ENCODE measurements at regions not wholly inside any gene's neighbourhood (a gene's known extent, or its start where the extent isn't known, plus 50 kb on each side); places are given as distances from the start of the nearest gene placed in this dataset.

GRCh38 chr3:168424059-168424734 lies 328.5 kb upstream of the GOLIM4 start:
- H3K27me3 Mint-ChIP-seq, result no peaks in the 10 kb centered on the region
- H3K4me1 Mint-ChIP-seq, result no peaks in the 10 kb centered on the region
- no peaks in the 10 kb centered on the region for H3K9me3 ChIP-seq (ENCODE audit: control insufficient read depth, low read length, poor library complexity, severe bottlenecking)
- no peak overlapping the region for H3K4me3 Mint-ChIP-seq
- DNase-seq (no peak), ATAC-seq (no peak)
- H3K36me3 Mint-ChIP-seq (ENCODE audit: low read depth), result no peaks in the 10 kb centered on the region
- H3K27ac Mint-ChIP-seq, result no peak overlapping the region

DNA sequence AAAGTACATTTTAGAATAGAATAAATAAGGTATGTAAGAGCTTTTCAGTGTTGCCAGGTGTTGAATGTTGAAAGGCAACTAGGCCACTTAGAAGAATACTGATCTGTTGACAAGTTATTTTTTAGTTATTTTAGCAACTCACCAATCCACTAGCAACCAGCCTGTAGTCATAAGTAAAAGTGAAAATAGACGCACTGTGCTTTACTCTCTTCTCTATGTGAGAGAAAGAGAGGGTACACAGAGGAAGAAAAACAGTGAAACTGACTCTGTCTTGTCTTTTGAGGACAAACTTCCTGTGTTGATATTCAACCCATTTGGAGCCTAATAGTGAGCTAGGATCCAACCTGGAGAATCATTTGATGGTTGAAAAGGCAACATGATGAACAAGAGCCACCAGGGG lies 327.1 kb upstream of the GOLIM4 start:
- Mint-ChIP-seq H3K4me3 (no peak overlapping the region), H3K27ac (no peak overlapping the region), H3K27me3 (no peaks in the 10 kb centered on the region), H3K36me3 (ENCODE audit: low read depth) (no peaks in the 10 kb centered on the region), H3K4me1 (no peaks in the 10 kb centered on the region)
- ATAC-seq, result no peak
- H3K9me3 ChIP-seq (ENCODE audit: control insufficient read depth, low read length, poor library complexity, severe bottlenecking), result no peaks in the 10 kb centered on the region
- no peak for DNase-seq

DNA sequence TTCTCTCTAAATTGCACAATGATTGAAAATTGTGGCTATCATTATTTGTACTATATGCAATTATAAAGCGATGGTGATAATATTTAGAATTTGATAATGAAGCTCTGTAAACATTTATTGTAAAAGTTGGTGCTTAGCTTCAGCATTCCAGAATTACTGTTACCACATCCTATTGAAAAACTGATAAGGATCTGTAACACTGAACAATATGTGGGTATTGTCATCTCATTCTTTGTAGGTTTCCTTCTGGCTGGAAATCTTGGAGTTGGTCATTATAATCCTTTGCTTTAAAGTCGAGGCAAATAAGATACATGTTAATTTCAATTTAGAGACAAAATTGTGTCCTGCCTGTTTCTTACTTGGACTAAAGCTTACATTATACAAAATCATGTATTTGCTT lies 323.4 kb upstream of the GOLIM4 start:
- DNase-seq (no peak), ATAC-seq (no peak)
- no peaks in the 10 kb centered on the region for H3K4me1 Mint-ChIP-seq
- no peaks in the 10 kb centered on the region for H3K27me3 Mint-ChIP-seq
- no peak overlapping the region for H3K27ac Mint-ChIP-seq
- no peak overlapping the region for H3K4me3 Mint-ChIP-seq
- H3K36me3 Mint-ChIP-seq (ENCODE audit: low read depth), result no peaks in the 10 kb centered on the region
- peaks cover 2% of the 10 kb centered on the region for H3K9me3 ChIP-seq (ENCODE audit: control insufficient read depth, low read length, poor library complexity, severe bottlenecking)

DNA sequence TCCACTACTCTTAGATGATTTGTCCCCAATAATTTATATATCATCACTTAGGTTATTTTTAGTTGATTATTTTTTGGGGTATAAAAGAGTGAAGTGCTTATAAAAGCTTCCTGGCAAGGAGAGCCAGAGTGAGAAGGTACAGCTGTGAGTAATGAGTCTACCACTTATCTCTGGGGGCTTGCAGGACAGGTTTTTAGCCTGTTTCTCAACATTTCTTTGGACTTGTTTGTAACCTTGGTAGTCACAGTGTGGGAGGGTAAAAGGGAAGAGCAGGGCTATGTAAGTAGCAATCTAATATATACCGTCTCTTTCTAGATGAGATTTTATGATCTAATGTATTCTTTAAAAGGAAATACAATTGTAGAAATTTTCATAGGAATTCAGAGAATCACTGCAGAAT lies 321.3 kb upstream of the GOLIM4 start:
- Mint-ChIP-seq H3K4me3 (no peak overlapping the region), H3K36me3 (ENCODE audit: low read depth) (no peaks in the 10 kb centered on the region), H3K4me1 (no peaks in the 10 kb centered on the region), H3K27ac (no peak overlapping the region), H3K27me3 (no peaks in the 10 kb centered on the region)
- ATAC-seq, result no peak
- no peak for DNase-seq
- peaks cover 2% of the 10 kb centered on the region for H3K9me3 ChIP-seq (ENCODE audit: control insufficient read depth, low read length, poor library complexity, severe bottlenecking)

DNA sequence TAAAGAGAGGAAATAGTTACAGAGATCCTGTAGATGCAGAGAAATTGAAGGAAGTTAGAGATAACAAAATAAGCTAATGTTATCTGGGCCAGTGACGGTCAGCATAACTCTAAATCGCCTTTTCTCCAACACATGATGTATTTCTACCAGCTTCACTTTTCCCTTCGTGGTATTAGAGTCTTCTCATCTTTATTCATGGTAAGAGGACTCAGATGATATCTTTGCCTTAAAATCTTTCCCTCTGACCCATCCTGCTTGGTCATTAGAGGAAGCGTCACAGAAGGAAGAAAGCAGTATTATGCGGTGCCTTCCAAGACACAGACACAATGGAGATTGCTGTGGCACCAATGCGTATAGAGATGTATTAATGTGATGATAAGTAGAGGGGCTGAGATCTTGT lies 320.7 kb upstream of the GOLIM4 start:
- Mint-ChIP-seq H3K27me3 (no peaks in the 10 kb centered on the region), H3K36me3 (ENCODE audit: low read depth) (no peaks in the 10 kb centered on the region), H3K4me3 (no peak overlapping the region), H3K4me1 (no peaks in the 10 kb centered on the region), H3K27ac (no peak overlapping the region)
- ATAC-seq (no peak), DNase-seq (no peak)
- H3K9me3 ChIP-seq (ENCODE audit: control insufficient read depth, low read length, poor library complexity, severe bottlenecking), result peaks cover 2% of the 10 kb centered on the region

GRCh38 chr3:168414149-168414548 lies 318.4 kb upstream of the GOLIM4 start:
- H3K9me3 ChIP-seq (ENCODE audit: control insufficient read depth, low read length, poor library complexity, severe bottlenecking), result peaks cover 2% of the 10 kb centered on the region
- no peaks in the 10 kb centered on the region for H3K36me3 Mint-ChIP-seq (ENCODE audit: low read depth)
- H3K27me3 Mint-ChIP-seq, result no peaks in the 10 kb centered on the region
- no peak overlapping the region for H3K4me3 Mint-ChIP-seq
- ATAC-seq, result no peak
- H3K27ac Mint-ChIP-seq, result no peak overlapping the region
- no peaks in the 10 kb centered on the region for H3K4me1 Mint-ChIP-seq
- DNase-seq, result no peak

DNA sequence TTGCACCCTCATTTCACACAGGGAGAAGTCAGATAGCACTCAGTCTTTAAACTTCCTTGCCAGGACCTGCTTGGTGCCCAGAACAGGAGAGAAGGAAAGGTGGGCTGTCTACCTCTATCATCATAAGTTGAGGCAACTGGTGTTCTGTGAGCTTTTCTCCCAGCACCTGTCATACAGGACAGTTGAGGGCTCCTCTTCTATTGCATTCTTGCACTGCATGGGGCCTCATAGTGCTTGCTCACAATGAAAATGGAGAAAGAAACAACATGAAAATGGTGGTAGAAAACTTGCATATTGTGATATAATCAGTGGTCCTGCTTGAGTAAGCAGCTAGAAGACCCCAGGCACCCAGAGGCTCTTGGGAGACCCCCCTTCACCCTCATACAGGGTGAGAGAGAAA lies 311.7 kb upstream of the GOLIM4 start:
- DNase-seq (no peak), ATAC-seq (no peak)
- Mint-ChIP-seq H3K27ac (no peak overlapping the region), H3K36me3 (ENCODE audit: low read depth) (no peaks in the 10 kb centered on the region), H3K4me1 (no peaks in the 10 kb centered on the region), H3K27me3 (no peaks in the 10 kb centered on the region), H3K4me3 (no peak overlapping the region)
- H3K9me3 ChIP-seq (ENCODE audit: control insufficient read depth, low read length, poor library complexity, severe bottlenecking), result no peaks in the 10 kb centered on the region

GRCh38 chr3:168405288-168405687 lies 309.6 kb upstream of the GOLIM4 start:
- H3K4me1 Mint-ChIP-seq, result no peaks in the 10 kb centered on the region
- H3K36me3 Mint-ChIP-seq (ENCODE audit: low read depth), result no peaks in the 10 kb centered on the region
- H3K4me3 Mint-ChIP-seq, result no peak overlapping the region
- DNase-seq (no peak), ATAC-seq (no peak)
- no peak overlapping the region for H3K27ac Mint-ChIP-seq
- H3K27me3 Mint-ChIP-seq, result no peaks in the 10 kb centered on the region
- no peaks in the 10 kb centered on the region for H3K9me3 ChIP-seq (ENCODE audit: control insufficient read depth, low read length, poor library complexity, severe bottlenecking)

- Mint-ChIP-seq H3K27me3 (no peaks in the 10 kb centered on the region), H3K4me1 (no peaks in the 10 kb centered on the region), H3K27ac (no peak overlapping the region), H3K4me3 (no peak overlapping the region), H3K36me3 (ENCODE audit: low read depth) (no peaks in the 10 kb centered on the region)
- no peak for ATAC-seq
- DNase-seq, result no peak
- no peaks in the 10 kb centered on the region for H3K9me3 ChIP-seq (ENCODE audit: control insufficient read depth, low read length, poor library complexity, severe bottlenecking)
Observed at GRCh38 chr3:168398371-168399025, 302.8 kb upstream of the GOLIM4 start.

- no peak for ATAC-seq
- Mint-ChIP-seq H3K27ac (no peak overlapping the region), H3K4me1 (no peaks in the 10 kb centered on the region), H3K27me3 (no peaks in the 10 kb centered on the region), H3K36me3 (ENCODE audit: low read depth) (no peaks in the 10 kb centered on the region), H3K4me3 (no peak overlapping the region)
- H3K9me3 ChIP-seq (ENCODE audit: control insufficient read depth, low read length, poor library complexity, severe bottlenecking), result no peaks in the 10 kb centered on the region
- DNase-seq, result no peak
Observed at GRCh38 chr3:168396861-168397260, 301.1 kb upstream of the GOLIM4 start.

DNA sequence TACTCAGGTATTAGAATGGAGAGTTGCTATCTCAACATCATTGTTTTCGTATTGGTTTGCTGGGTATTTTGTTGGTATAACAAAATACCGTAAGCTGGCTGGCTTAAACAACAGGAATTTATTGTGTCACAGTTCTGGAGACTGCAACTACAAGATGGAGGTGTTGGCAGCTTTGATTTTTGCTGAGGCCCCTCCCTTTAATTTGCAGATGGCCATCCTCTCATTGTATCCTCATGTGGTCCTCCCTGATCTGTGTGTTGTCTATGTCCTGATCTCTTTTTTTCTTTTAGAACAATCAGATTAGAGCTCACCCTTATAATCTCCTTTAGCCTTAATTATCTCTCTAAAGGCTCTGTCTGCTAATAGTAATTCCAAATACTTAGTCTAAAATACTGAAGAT lies 299.8 kb upstream of the GOLIM4 start:
- no peak overlapping the region for H3K4me3 Mint-ChIP-seq

DNA sequence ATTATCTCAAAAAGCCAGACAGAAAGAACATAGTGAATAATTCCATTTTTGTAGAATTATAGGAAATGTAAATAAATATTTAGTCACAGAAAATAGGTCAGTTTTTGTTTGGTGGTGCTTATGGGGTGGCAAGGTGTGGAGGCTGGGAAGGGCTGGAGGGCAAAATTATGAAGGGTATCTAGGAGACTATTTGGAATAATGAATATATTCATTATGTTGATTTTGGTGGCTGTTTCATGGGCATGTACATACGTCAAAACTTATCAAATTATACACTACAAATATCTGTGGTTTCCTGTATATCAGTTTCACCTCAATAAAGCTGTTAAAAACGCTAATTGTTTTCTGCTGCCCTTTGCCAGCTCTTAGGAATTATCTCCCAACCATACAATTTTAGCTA lies 298.7 kb upstream of the GOLIM4 start:
- Mint-ChIP-seq H3K4me1 (no peaks in the 10 kb centered on the region), H3K36me3 (ENCODE audit: low read depth) (no peaks in the 10 kb centered on the region), H3K4me3 (no peak overlapping the region), H3K27me3 (no peaks in the 10 kb centered on the region), H3K27ac (no peak overlapping the region)
- ATAC-seq (no peak), DNase-seq (no peak)
- no peaks in the 10 kb centered on the region for H3K9me3 ChIP-seq (ENCODE audit: control insufficient read depth, low read length, poor library complexity, severe bottlenecking)

More for the DNA sequence above, 299.8 kb upstream of the GOLIM4 start:
- DNase-seq, result no peak
- no peak overlapping the region for H3K27ac Mint-ChIP-seq
- H3K4me1 Mint-ChIP-seq, result no peaks in the 10 kb centered on the region
- no peaks in the 10 kb centered on the region for H3K27me3 Mint-ChIP-seq
- no peak for ATAC-seq
- H3K9me3 ChIP-seq (ENCODE audit: control insufficient read depth, low read length, poor library complexity, severe bottlenecking), result no peaks in the 10 kb centered on the region
- H3K36me3 Mint-ChIP-seq (ENCODE audit: low read depth), result no peaks in the 10 kb centered on the region

- Mint-ChIP-seq H3K27ac (no peak overlapping the region), H3K4me1 (no peaks in the 10 kb centered on the region), H3K27me3 (no peaks in the 10 kb centered on the region), H3K4me3 (no peak overlapping the region), H3K36me3 (ENCODE audit: low read depth) (no peaks in the 10 kb centered on the region)
- H3K9me3 ChIP-seq (ENCODE audit: control insufficient read depth, low read length, poor library complexity, severe bottlenecking), result no peaks in the 10 kb centered on the region
- DNase-seq (no peak), ATAC-seq (no peak)
Observed at GRCh38 chr3:168386301-168386700, 290.6 kb upstream of the GOLIM4 start.

DNA sequence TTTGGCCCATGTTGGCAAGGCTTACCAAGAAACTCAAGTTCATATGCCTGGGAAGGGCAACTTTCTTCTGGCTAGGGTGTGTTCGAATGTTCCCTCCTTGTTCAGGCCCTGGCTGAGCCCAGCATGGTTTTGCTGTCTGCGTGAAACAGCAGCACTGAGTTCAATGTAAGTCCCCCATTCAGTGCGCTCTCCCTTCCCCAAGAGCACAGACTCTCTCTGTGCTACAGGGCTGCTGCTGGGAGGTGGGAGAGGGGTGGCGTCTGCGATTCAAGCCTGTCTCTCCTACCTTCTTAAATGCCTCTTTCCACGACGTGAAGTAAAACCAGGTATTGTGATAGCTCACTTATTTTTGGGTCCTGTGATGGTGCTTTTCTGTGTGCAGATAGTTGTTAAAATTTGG lies 289.3 kb upstream of the GOLIM4 start:
- H3K9me3 ChIP-seq (ENCODE audit: control insufficient read depth, low read length, poor library complexity, severe bottlenecking), result no peaks in the 10 kb centered on the region
- Mint-ChIP-seq H3K4me3 (no peak overlapping the region), H3K27ac (no peak overlapping the region), H3K4me1 (no peaks in the 10 kb centered on the region), H3K36me3 (ENCODE audit: low read depth) (no peaks in the 10 kb centered on the region), H3K27me3 (no peaks in the 10 kb centered on the region)
- ATAC-seq (no peak), DNase-seq (no peak)

Data from T-helper 17 cell (primary cell).